ENCODE measurements at regions not wholly inside any gene's neighbourhood (a gene's known extent, or its start where the extent isn't known, plus 50 kb on each side); places are given as distances from the start of the nearest gene placed in this dataset.

DNA sequence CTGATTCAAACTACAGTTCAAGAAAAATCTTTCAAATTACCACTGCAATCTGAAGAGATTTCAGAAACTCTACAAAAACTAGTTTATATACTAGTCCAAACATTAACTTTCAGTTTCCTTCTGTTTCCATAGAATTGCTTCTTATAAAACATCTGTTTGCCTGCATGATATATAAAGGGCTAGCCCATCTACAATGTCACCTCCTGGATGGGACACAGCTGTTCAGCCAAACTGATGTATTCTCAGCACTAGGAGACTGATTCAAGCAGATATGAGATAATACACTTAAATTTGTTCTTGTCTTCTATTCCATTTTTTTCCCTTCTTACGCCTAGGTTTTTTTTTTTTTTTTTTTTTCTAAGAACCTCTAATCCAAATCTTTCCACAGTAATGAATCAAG is 1569.7 kb upstream of the IGFBP7 start:
- Histone ChIP-seq H4K20me1 (replicated peaks; ENCODE audit: control insufficient read depth, extremely low read depth, insufficient read depth, low read length) (no peaks in the 10 kb centered on the region), H3K27ac (ENCODE audit: insufficient read depth, low read depth, low read length) (no peak overlapping the region), H3K79me2 (ENCODE audit: control insufficient read depth, insufficient read depth, low read length) (no peaks in the 10 kb centered on the region), H3K27me3 (ENCODE audit: control insufficient read depth in 2 of 2, insufficient read depth in 2 of 2, low read length in 2 of 2) (no peaks in the 10 kb centered on the region), H3K4me3 (replicated peaks in 1 of 3; ENCODE audit: insufficient read depth in 1 of 3, low read depth in 1 of 3, low read length in 3 of 3) (no peak overlapping the region), H3K36me3 (ENCODE audit: control insufficient read depth in 2 of 2, extremely low read depth in 1 of 2, insufficient read depth in 2 of 2, low read length in 2 of 2) (no peaks in the 10 kb centered on the region), H3K9me1 (replicated peaks; ENCODE audit: control insufficient read depth, extremely low read depth, insufficient read depth, low read length) (no peaks in the 10 kb centered on the region), H3K9me3 (replicated peaks; ENCODE audit: control insufficient read depth, insufficient read depth, low read length) (peaks cover 5% of the 10 kb centered on the region), H3K4me2 (ENCODE audit: insufficient read depth, low read length) (no peak overlapping the region), H2AFZ (ENCODE audit: low read depth, low read length) (no peak overlapping the region), H3K9ac (replicated peaks; ENCODE audit: extremely low read depth, insufficient read depth, low read length) (no peak overlapping the region), H3K4me1 (ENCODE audit: control insufficient read depth, extremely low read depth, insufficient read depth, low read length) (no peaks in the 10 kb centered on the region)
- no peak for DNase-seq (ENCODE audit: low read depth, low spot score)
- no peak for TF ChIP-seq POLR2A (IDR thresholded peaks at IDR 0.05; ENCODE audit: low read depth, low read length)
- TF ChIP-seq GATA2 (IDR thresholded peaks at IDR 0.05; ENCODE audit: insufficient read depth, insufficient read length, low read depth, low read length), result no peak
- TF ChIP-seq POLR2AphosphoS5 (IDR thresholded peaks at IDR 0.05; ENCODE audit: insufficient read depth, low read depth, low read length), result no peak
- TF ChIP-seq, protein P1, sequence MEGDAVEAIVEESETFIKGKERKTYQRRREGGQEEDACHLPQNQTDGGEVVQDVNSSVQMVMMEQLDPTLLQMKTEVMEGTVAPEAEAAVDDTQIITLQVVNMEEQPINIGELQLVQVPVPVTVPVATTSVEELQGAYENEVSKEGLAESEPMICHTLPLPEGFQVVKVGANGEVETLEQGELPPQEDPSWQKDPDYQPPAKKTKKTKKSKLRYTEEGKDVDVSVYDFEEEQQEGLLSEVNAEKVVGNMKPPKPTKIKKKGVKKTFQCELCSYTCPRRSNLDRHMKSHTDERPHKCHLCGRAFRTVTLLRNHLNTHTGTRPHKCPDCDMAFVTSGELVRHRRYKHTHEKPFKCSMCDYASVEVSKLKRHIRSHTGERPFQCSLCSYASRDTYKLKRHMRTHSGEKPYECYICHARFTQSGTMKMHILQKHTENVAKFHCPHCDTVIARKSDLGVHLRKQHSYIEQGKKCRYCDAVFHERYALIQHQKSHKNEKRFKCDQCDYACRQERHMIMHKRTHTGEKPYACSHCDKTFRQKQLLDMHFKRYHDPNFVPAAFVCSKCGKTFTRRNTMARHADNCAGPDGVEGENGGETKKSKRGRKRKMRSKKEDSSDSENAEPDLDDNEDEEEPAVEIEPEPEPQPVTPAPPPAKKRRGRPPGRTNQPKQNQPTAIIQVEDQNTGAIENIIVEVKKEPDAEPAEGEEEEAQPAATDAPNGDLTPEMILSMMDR (IDR thresholded peaks at IDR 0.05; ENCODE audit: extremely low read depth in 1 of 2, insufficient read depth in 1 of 2, low read depth in 1 of 2, low read length in 2 of 2), result no peak
- no peak for TF ChIP-seq FOS (IDR thresholded peaks at IDR 0.05; ENCODE audit: borderline replicate concordance, insufficient read depth, low read length)
- no peak for TF ChIP-seq MYC (IDR thresholded peaks at IDR 0.05; ENCODE audit: low read depth, low read length)
- TF ChIP-seq JUN (IDR thresholded peaks at IDR 0.05; ENCODE audit: borderline replicate concordance, insufficient read depth, insufficient read length, low read depth), result no peak
- no peak for TF ChIP-seq EZH2 (IDR thresholded peaks at IDR 0.05; ENCODE audit: borderline replicate concordance, low read depth, low read length, severe bottlenecking)
- TF ChIP-seq, protein P2, sequence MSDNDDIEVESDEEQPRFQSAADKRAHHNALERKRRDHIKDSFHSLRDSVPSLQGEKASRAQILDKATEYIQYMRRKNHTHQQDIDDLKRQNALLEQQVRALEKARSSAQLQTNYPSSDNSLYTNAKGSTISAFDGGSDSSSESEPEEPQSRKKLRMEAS (IDR thresholded peaks at IDR 0.05; ENCODE audit: insufficient read depth, insufficient read length), result no peak
- no peak for FAIRE-seq
- dilution Hi-C loops (cut with MboI; ENCODE audit: extremely low pct_ligation_motif_present, low sequenced_read_pairs), result no loop called here
- POLR2A ChIA-PET, result no interaction called here
- no TSS peak for BruUV-seq (replicated peaks)
- intact Hi-C loops (cut with micrococcal nuclease), result no loop called here
- CTCF ChIA-PET, result no interaction called here

All from endothelial cell of umbilical vein (primary cell).